Activated naive CD8-positive, alpha-beta T cell (primary cell): ENCODE measurements at regions not wholly inside any gene's neighbourhood (a gene's known extent, or its start where the extent isn't known, plus 50 kb on each side); places are given as distances from the start of the nearest gene placed in this dataset.

Source experiments
- H3K27ac Mint-ChIP-seq: one replicate; pipeline ENCODE4 v1.8.0; 2021; ENCODE audit warnings: mixed read lengths
- H3K27me3 Mint-ChIP-seq: one replicate; pipeline ENCODE4 v1.8.0; 2021; ENCODE audit warnings: mixed read lengths
- H3K36me3 Mint-ChIP-seq: one replicate; pipeline ENCODE4 v1.8.0; 2021; ENCODE audit warnings: mixed read lengths
- H3K4me1 Mint-ChIP-seq: one replicate; pipeline ENCODE4 v1.8.0; 2021; ENCODE audit warnings: low read depth, mixed read lengths
- H3K4me3 Mint-ChIP-seq: one replicate; pipeline ENCODE4 v1.8.0; 2021; ENCODE audit warnings: mild to moderate bottlenecking, mixed read lengths
- H3K9me3 Mint-ChIP-seq: one replicate; pipeline ENCODE4 v1.8.0; 2021; ENCODE audit warnings: low read depth, mixed read lengths

GRCh38 chr3:194852345-194852744, 166.7 kb downstream of the FAM43A start:
- H3K4me1 Mint-ChIP-seq = no peaks in the 10 kb centered on the region
- H3K9me3 Mint-ChIP-seq = no peaks in the 10 kb centered on the region
- H3K4me3 Mint-ChIP-seq = no peak overlapping the region
- no peaks in the 10 kb centered on the region for H3K36me3 Mint-ChIP-seq
- no peaks in the 10 kb centered on the region for H3K27me3 Mint-ChIP-seq
- H3K27ac Mint-ChIP-seq = no peak overlapping the region

- Mint-ChIP-seq H3K36me3 (no peaks in the 10 kb centered on the region), H3K27ac (no peak overlapping the region), H3K4me1 (no peaks in the 10 kb centered on the region), H3K4me3 (no peak overlapping the region), H3K9me3 (no peaks in the 10 kb centered on the region), H3K27me3 (no peaks in the 10 kb centered on the region)
These were observed 167.3 kb downstream of the FAM43A start for GRCh38 chr3:194852831-194853508.

- H3K27ac Mint-ChIP-seq = no peak overlapping the region
- no peaks in the 10 kb centered on the region for H3K9me3 Mint-ChIP-seq
- H3K4me3 Mint-ChIP-seq = no peak overlapping the region
- H3K27me3 Mint-ChIP-seq = no peaks in the 10 kb centered on the region
- no peaks in the 10 kb centered on the region for H3K4me1 Mint-ChIP-seq
- no peaks in the 10 kb centered on the region for H3K36me3 Mint-ChIP-seq
These were observed 168.5 kb downstream of the FAM43A start for GRCh38 chr3:194854206-194854605.

GRCh38 chr3:194854659-194855390, 169.1 kb downstream of the FAM43A start:
- H3K4me3 Mint-ChIP-seq = no peak overlapping the region
- H3K9me3 Mint-ChIP-seq = no peaks in the 10 kb centered on the region
- no peaks in the 10 kb centered on the region for H3K36me3 Mint-ChIP-seq
- no peaks in the 10 kb centered on the region for H3K27me3 Mint-ChIP-seq
- no peaks in the 10 kb centered on the region for H3K4me1 Mint-ChIP-seq
- H3K27ac Mint-ChIP-seq = no peak overlapping the region

- Mint-ChIP-seq H3K9me3 (no peaks in the 10 kb centered on the region), H3K4me1 (no peaks in the 10 kb centered on the region), H3K4me3 (no peak overlapping the region), H3K27ac (no peak overlapping the region), H3K36me3 (no peaks in the 10 kb centered on the region), H3K27me3 (no peaks in the 10 kb centered on the region)
These were observed 170.6 kb downstream of the FAM43A start for GRCh38 chr3:194856296-194856695.

GRCh38 chr3:194857469-194858113, 171.9 kb downstream of the FAM43A start:
- Mint-ChIP-seq H3K4me1 (no peaks in the 10 kb centered on the region), H3K36me3 (no peaks in the 10 kb centered on the region), H3K27ac (no peak overlapping the region), H3K27me3 (no peaks in the 10 kb centered on the region), H3K4me3 (no peak overlapping the region), H3K9me3 (no peaks in the 10 kb centered on the region)

- Mint-ChIP-seq H3K27ac (no peak overlapping the region), H3K36me3 (no peaks in the 10 kb centered on the region), H3K4me3 (no peak overlapping the region), H3K4me1 (no peaks in the 10 kb centered on the region), H3K9me3 (no peaks in the 10 kb centered on the region), H3K27me3 (peaks cover 4% of the 10 kb centered on the region)
These were observed 172.7 kb downstream of the FAM43A start for GRCh38 chr3:194858382-194858781.

- H3K4me1 Mint-ChIP-seq = no peaks in the 10 kb centered on the region
- no peak overlapping the region for H3K27ac Mint-ChIP-seq
- H3K4me3 Mint-ChIP-seq = no peak overlapping the region
- H3K9me3 Mint-ChIP-seq = no peaks in the 10 kb centered on the region
- H3K36me3 Mint-ChIP-seq = no peaks in the 10 kb centered on the region
- H3K27me3 Mint-ChIP-seq = peaks cover 4% of the 10 kb centered on the region
These were observed 175.0 kb downstream of the FAM43A start for GRCh38 chr3:194860725-194861124.

- Mint-ChIP-seq H3K4me1 (no peaks in the 10 kb centered on the region), H3K9me3 (no peaks in the 10 kb centered on the region), H3K36me3 (no peaks in the 10 kb centered on the region), H3K27me3 (peaks cover 5% of the 10 kb centered on the region), H3K27ac (no peak overlapping the region), H3K4me3 (no peak overlapping the region)
These were observed 175.7 kb downstream of the FAM43A start for GRCh38 chr3:194861375-194861774.

- H3K4me1 Mint-ChIP-seq = no peaks in the 10 kb centered on the region
- H3K27me3 Mint-ChIP-seq = peaks cover 17% of the 10 kb centered on the region
- no peaks in the 10 kb centered on the region for H3K36me3 Mint-ChIP-seq
- no peaks in the 10 kb centered on the region for H3K9me3 Mint-ChIP-seq
- no peak overlapping the region for H3K4me3 Mint-ChIP-seq
- no peak overlapping the region for H3K27ac Mint-ChIP-seq
These were observed 179.4 kb downstream of the FAM43A start for GRCh38 chr3:194865061-194865460.

- H3K9me3 Mint-ChIP-seq = no peaks in the 10 kb centered on the region
- H3K4me1 Mint-ChIP-seq = no peaks in the 10 kb centered on the region
- H3K4me3 Mint-ChIP-seq = no peak overlapping the region
- peaks cover 17% of the 10 kb centered on the region for H3K27me3 Mint-ChIP-seq
- H3K36me3 Mint-ChIP-seq = no peaks in the 10 kb centered on the region
- no peak overlapping the region for H3K27ac Mint-ChIP-seq
These were observed 179.9 kb downstream of the FAM43A start for GRCh38 chr3:194865615-194866014.

GRCh38 chr3:194866236-194866635, 180.6 kb downstream of the FAM43A start:
- no peaks in the 10 kb centered on the region for H3K36me3 Mint-ChIP-seq
- H3K27ac Mint-ChIP-seq = no peak overlapping the region
- peaks cover 17% of the 10 kb centered on the region for H3K27me3 Mint-ChIP-seq
- H3K9me3 Mint-ChIP-seq = no peaks in the 10 kb centered on the region
- H3K4me3 Mint-ChIP-seq = no peak overlapping the region
- H3K4me1 Mint-ChIP-seq = no peaks in the 10 kb centered on the region

GRCh38 chr3:194867270-194867983, 181.7 kb downstream of the FAM43A start:
- H3K27ac Mint-ChIP-seq = no peak overlapping the region
- H3K27me3 Mint-ChIP-seq = peaks cover 17% of the 10 kb centered on the region
- no peaks in the 10 kb centered on the region for H3K36me3 Mint-ChIP-seq
- H3K4me1 Mint-ChIP-seq = no peaks in the 10 kb centered on the region
- no peaks in the 10 kb centered on the region for H3K9me3 Mint-ChIP-seq
- H3K4me3 Mint-ChIP-seq = no peak overlapping the region

GRCh38 chr3:194868831-194869230, 183.1 kb downstream of the FAM43A start:
- H3K4me3 Mint-ChIP-seq = no peak overlapping the region

More at GRCh38 chr3:194868831-194869230, 183.1 kb downstream of the FAM43A start:
- Mint-ChIP-seq H3K9me3 (no peaks in the 10 kb centered on the region), H3K36me3 (no peaks in the 10 kb centered on the region), H3K4me1 (no peaks in the 10 kb centered on the region), H3K27me3 (peaks cover 13% of the 10 kb centered on the region), H3K27ac (no peak overlapping the region)
